H1 (cell line): ENCODE measurements at regions not wholly inside any gene's neighbourhood (a gene's known extent, or its start where the extent isn't known, plus 50 kb on each side); places are given as distances from the start of the nearest gene placed in this dataset.

ENCODE experiments used
- CREB1 ChIP-seq: IDR thresholded peaks from 2 replicates; pipeline ENCODE4 v1.6.1; 2012; ENCODE audit warnings: inconsistent platforms
- CTCF ChIP-seq, 3 experiments: IDR thresholded peaks; 1 replicate in 2 of 3; 2 replicates in 1 of 3; pipeline versions ENCODE4 v1.5.1 to v1.6.1; 2011; ENCODE audit warnings: low read length in 3 of 3, mild to moderate bottlenecking in 3 of 3, inconsistent platforms in 2 of 3, low read depth in 1 of 3, moderate library complexity in 1 of 3; ENCODE audit not compliant: insufficient read depth in 1 of 3; ENCODE audit errors: control extremely low read depth in 1 of 3
- MAFK ChIP-seq: IDR thresholded peaks from 2 replicates; pipeline ENCODE4 v1.6.1; 2012; ENCODE audit warnings: low read depth, mild to moderate bottlenecking, improper control_type of control experiment, low read length
- NRF1 ChIP-seq: IDR thresholded peaks from 2 replicates; pipeline ENCODE4 v1.6.1; 2011; ENCODE audit warnings: mild to moderate bottlenecking, low read depth, low read length, improper control_type of control experiment
- POLR2A ChIP-seq, 2 experiments: IDR thresholded peaks; 1 replicate in 1 of 2; 2 replicates in 1 of 2; pipeline ENCODE4 v1.6.1; 2011; ENCODE audit warnings: low read depth in 2 of 2, low read length in 2 of 2, mild to moderate bottlenecking in 2 of 2; ENCODE audit errors: control extremely low read depth in 1 of 2
- RNF2 ChIP-seq: fragments of 200-900, 300-1000 bp; sonication (generic); IDR thresholded peaks from 2 replicates; pipeline ENCODE4 v1.7.1; 2016; ENCODE audit warnings: borderline replicate concordance, low read depth, mild to moderate bottlenecking, antibody characterized with exemption, low read length; ENCODE audit not compliant: poor library complexity, severe bottlenecking; ENCODE audit errors: missing control alignments
- SIN3A ChIP-seq, 2 experiments: IDR thresholded peaks in 1 of 2; conservative IDR thresholded peaks in 1 of 2; 2 replicates each; pipeline ENCODE4 v1.6.1; 2011 to 2012; ENCODE audit warnings: low read length in 2 of 2, improper control_type of control experiment in 1 of 2, low read depth in 1 of 2, mild to moderate bottlenecking in 1 of 2
- SUZ12 ChIP-seq: fragments of 200-600 bp; sonication (generic); IDR thresholded peaks from 2 replicates; pipeline ENCODE4 v1.6.1; 2012; ENCODE audit warnings: mild to moderate bottlenecking, inconsistent platforms, low read length, moderate library complexity, mixed read lengths

- TF ChIP-seq RNF2 (no peak), MAFK (no peak), SIN3A (conservative IDR thresholded peaks at IDR 0.05 in 1 of 2, IDR thresholded peaks at IDR 0.05 in 1 of 2; ENCODE audit: low read depth in 1 of 2, low read length in 2 of 2) (no peak), NRF1 (no peak), POLR2A (IDR thresholded peaks at IDR 0.05; ENCODE audit: control extremely low read depth in 1 of 2, low read depth in 2 of 2, low read length in 2 of 2) (no peak), CTCF (IDR thresholded peaks at IDR 0.05; ENCODE audit: control extremely low read depth in 1 of 3, insufficient read depth in 1 of 3, low read depth in 1 of 3, low read length in 3 of 3) (no peak), CREB1 (no peak), SUZ12 (no peak)
Measured at GRCh38 chr20:24405810-24406209, 63.6 kb upstream of the SYNDIG1 start.
